ENCODE measurements at regions not wholly inside any gene's neighbourhood (a gene's known extent, or its start where the extent isn't known, plus 50 kb on each side); places are given as distances from the start of the nearest gene placed in this dataset.

DNA sequence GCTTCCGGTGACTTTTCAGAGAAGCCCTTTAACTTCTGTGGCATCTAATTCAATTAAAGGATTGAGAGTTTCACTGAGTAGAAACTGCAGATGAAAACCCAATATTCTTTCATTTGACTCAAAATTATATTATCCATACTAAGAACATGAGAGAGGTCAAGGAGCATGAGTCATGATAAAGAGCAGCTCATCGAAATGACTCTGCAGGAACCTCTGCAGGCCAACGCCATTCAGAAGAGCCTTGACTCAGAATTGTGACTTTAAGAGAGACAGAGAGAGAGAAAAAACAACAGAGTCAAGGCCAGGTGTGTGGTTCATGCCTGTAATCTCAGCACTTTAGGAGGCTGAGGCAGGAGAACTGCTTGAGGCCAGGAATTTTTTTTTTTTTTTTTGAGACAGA lies 417.2 kb upstream of the XYLT1 start:
- Mint-ChIP-seq H3K4me3 (no peak overlapping the region), H3K27ac (no peak overlapping the region), H3K27me3 (peaks cover 8 to 26% (median 11%) of the 10 kb centered on the region in 5 donors), H3K9me3 (peaks cover 0 to 4% (median 0%) of the 10 kb centered on the region in 9 donors), H3K36me3 (peaks cover 0 to 4% (median 0%) of the 10 kb centered on the region in 3 donors), H3K4me1 (no peaks in the 10 kb centered on the region)
- DNase-seq, result no peak
- POLR2A ChIA-PET, result no interaction called here
- ATAC-seq, result no peak

DNA sequence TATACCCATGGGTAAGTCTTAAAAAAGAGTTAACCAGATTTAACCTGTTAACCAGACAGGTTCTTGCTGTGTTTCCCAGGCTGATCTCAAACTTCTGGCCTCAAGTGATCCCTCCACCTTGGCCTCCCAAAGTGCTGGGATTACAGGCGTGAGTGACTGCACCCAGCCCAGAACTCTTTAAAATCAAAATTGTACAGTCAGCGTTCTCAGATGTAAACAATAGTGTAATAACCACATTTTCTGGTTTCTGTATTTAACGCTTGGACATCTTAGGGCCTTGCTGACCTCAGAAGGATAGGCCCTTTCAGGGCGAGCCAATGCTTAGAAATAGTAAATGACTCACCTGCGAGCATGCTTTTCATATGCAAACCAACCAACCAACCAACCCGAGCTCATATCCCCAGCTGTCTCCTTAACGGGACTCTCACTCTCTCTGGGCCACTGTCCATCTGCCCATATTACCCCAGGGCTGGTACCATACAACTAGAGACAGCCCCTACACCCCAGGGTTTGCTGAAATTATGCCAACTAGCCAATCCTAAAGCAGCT lies 415.0 kb upstream of the XYLT1 start:
- Mint-ChIP-seq H3K27ac (no peak overlapping the region), H3K36me3 (no peaks in the 10 kb centered on the region), H3K9me3 (no peaks in the 10 kb centered on the region), H3K4me1 (no peaks in the 10 kb centered on the region), H3K27me3 (peaks cover 6 to 21% (median 11%) of the 10 kb centered on the region in 5 donors), H3K4me3 (no peak overlapping the region)
- ATAC-seq (no peak), DNase-seq (no peak)
- POLR2A ChIA-PET, result no interaction called here

- Mint-ChIP-seq H3K36me3 (no peaks in the 10 kb centered on the region), H3K4me3 (no peak overlapping the region), H3K9me3 (no peaks in the 10 kb centered on the region), H3K4me1 (no peaks in the 10 kb centered on the region), H3K27ac (no peak overlapping the region), H3K27me3 (peaks cover 5 to 25% (median 11%) of the 10 kb centered on the region in 5 donors)
- no peak for DNase-seq
- no peak for ATAC-seq
- POLR2A ChIA-PET, result no interaction called here
These were observed 407.1 kb upstream of the XYLT1 start for GRCh38 chr16:17877821-17878360.

- no peaks in the 10 kb centered on the region for H3K4me1 Mint-ChIP-seq
- no peaks in the 10 kb centered on the region for H3K9me3 Mint-ChIP-seq
- no peak overlapping the region for H3K4me3 Mint-ChIP-seq
- no peak overlapping the region for H3K27ac Mint-ChIP-seq
- ATAC-seq, result no peak
- no peaks in the 10 kb centered on the region for H3K36me3 Mint-ChIP-seq
- no peak for DNase-seq
- POLR2A ChIA-PET, result no interaction called here
- peaks cover under 1 to 15% (median 9%) of the 10 kb centered on the region in 5 donors for H3K27me3 Mint-ChIP-seq
These were observed 396.2 kb upstream of the XYLT1 start for GRCh38 chr16:17866996-17867395.

GRCh38 chr16:17861981-17862479 lies 391.3 kb upstream of the XYLT1 start:
- H3K27ac Mint-ChIP-seq, result no peak overlapping the region
- peaks cover 6 to 29% (median 14%) of the 10 kb centered on the region in 5 donors for H3K27me3 Mint-ChIP-seq
- H3K36me3 Mint-ChIP-seq, result no peaks in the 10 kb centered on the region
- no peak overlapping the region for H3K4me3 Mint-ChIP-seq
- H3K4me1 Mint-ChIP-seq, result no peaks in the 10 kb centered on the region
- no peak for DNase-seq
- POLR2A ChIA-PET, result no interaction called here
- ATAC-seq, result no peak
- peaks cover 0 to 2% (median 0%) of the 10 kb centered on the region in 9 donors for H3K9me3 Mint-ChIP-seq

DNA sequence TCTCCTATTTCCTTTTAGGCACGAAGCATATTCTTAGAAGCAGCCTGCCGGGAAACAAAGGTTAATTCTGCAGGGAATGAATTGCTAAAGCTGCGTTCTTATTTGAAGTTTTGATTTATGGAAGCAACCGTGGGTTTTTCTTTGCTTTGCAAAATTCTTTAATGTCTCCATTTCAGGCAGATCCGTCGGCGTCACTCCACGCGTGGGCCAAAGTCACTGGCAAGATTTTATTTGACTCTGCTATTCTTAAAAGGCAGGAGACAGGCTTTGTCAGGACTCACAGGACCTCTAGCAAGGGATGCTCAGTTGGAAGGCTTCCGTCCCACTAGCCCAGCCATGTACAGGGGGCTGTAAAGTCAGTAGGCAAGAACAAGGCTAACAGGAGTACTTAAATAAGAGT lies 387.3 kb upstream of the XYLT1 start:
- Mint-ChIP-seq H3K36me3 (peaks cover 0 to 5% (median 0%) of the 10 kb centered on the region in 3 donors), H3K9me3 (peaks cover 0 to 16% (median 6%) of the 10 kb centered on the region in 9 donors), H3K27ac (no peak overlapping the region), H3K4me1 (no peaks in the 10 kb centered on the region), H3K4me3 (no peak overlapping the region), H3K27me3 (peaks cover 2 to 26% (median 10%) of the 10 kb centered on the region in 5 donors)
- ATAC-seq (no peak), DNase-seq (no peak)
- POLR2A ChIA-PET, result no interaction called here

GRCh38 chr16:17853958-17854357 lies 383.2 kb upstream of the XYLT1 start:
- POLR2A ChIA-PET, result no interaction called here
- peaks cover 0 to 12% (median 4%) of the 10 kb centered on the region in 5 donors for H3K27me3 Mint-ChIP-seq
- H3K4me1 Mint-ChIP-seq, result no peaks in the 10 kb centered on the region

DNA sequence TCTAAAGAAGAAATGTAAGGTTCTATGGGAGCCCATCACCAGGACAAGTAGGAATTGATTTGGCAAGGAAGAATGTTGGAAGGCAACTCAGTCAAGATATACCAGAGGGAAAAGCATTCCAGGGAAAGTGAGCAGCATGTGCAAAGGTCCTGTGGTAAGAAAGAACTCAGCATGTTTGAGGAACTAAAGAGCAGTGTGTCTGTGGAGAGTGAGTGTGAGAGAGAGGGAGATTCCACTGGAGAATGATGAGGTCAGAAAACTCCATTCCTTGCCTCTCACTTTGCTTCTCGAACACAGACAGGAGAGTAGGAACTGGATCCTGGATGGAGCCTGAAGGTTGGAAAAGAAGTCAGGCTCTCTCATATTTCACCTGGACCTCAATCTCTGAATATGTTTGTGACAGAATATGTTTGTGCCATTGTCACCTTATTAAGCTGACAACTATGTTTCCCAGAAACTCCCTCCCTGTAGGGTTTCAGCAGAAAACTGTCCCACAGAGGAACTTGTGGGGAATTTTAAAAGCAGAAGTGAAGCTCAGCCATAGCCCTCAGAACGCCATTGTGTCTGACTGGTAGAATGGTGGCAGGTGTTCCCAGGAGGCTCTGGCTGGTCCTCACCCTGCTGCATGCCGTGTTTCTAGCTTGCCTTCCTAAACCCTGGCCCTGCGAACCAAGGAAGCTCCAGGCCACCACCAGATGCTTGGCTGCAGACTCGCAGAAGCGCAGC lies 382.4 kb upstream of the XYLT1 start:
- ATAC-seq, result no peak
- POLR2A ChIA-PET, result no interaction called here

More at GRCh38 chr16:17853958-17854357, 383.2 kb upstream of the XYLT1 start:
- no peak for DNase-seq
- Mint-ChIP-seq H3K27ac (no peak overlapping the region), H3K9me3 (peaks cover 0 to 23% (median 8%) of the 10 kb centered on the region in 9 donors), H3K4me3 (no peak overlapping the region), H3K36me3 (peaks cover 0 to 9% (median 0%) of the 10 kb centered on the region in 3 donors)
- ATAC-seq, result no peak

DNA sequence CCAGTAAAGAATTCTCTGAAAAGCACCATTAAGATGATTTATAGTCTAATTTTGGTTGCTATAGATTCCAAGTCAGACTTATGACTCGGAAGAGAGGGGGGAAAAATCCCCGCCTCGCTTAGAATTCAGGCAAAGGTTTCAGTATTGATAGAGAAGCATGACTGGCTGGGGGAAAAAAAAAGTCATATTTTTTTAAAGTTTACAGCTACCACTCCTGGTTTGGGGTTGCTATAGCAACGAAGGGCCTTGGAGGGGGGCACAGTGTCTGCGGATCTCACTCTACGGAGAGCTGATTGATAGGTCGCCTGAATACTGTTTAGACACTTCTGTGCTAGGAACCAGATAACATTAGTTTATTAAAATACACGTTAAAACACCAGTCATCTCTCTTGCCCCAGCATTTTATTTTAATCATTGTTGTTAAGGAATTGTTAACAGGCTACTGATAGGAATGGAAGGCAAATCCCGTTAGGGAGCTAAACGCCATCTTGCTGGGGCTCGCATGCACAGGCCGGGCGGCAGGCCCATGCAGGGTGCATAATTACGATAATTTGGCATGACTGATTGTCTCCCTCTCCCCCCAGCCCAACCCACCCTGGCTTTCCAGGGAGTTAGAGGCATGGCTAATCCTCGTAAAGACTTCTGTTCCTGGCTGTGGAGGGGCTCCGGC lies 380.0 kb upstream of the XYLT1 start:
- no peak overlapping the region for H3K4me3 Mint-ChIP-seq
- H3K36me3 Mint-ChIP-seq, result peaks cover 0 to 9% (median 0%) of the 10 kb centered on the region in 3 donors
- DNase-seq (no peak), ATAC-seq (no peak)
- peaks cover 0 to 7% (median 0%) of the 10 kb centered on the region in 5 donors for H3K27me3 Mint-ChIP-seq
- peaks cover 0 to 23% (median 3%) of the 10 kb centered on the region in 9 donors for H3K9me3 Mint-ChIP-seq
- no peaks in the 10 kb centered on the region for H3K4me1 Mint-ChIP-seq
- no peak overlapping the region for H3K27ac Mint-ChIP-seq
- POLR2A ChIA-PET, result no interaction called here

More for the DNA sequence above, 382.4 kb upstream of the XYLT1 start:
- peaks cover 0 to 9% (median 0%) of the 10 kb centered on the region in 3 donors for H3K36me3 Mint-ChIP-seq
- H3K9me3 Mint-ChIP-seq, result peaks cover 0 to 23% (median 8%) of the 10 kb centered on the region in 9 donors
- no peak for DNase-seq
- H3K27ac Mint-ChIP-seq, result no peak overlapping the region
- peaks cover 0 to 10% (median 4%) of the 10 kb centered on the region in 5 donors for H3K27me3 Mint-ChIP-seq
- no peaks in the 10 kb centered on the region for H3K4me1 Mint-ChIP-seq
- H3K4me3 Mint-ChIP-seq, result no peak overlapping the region

DNA sequence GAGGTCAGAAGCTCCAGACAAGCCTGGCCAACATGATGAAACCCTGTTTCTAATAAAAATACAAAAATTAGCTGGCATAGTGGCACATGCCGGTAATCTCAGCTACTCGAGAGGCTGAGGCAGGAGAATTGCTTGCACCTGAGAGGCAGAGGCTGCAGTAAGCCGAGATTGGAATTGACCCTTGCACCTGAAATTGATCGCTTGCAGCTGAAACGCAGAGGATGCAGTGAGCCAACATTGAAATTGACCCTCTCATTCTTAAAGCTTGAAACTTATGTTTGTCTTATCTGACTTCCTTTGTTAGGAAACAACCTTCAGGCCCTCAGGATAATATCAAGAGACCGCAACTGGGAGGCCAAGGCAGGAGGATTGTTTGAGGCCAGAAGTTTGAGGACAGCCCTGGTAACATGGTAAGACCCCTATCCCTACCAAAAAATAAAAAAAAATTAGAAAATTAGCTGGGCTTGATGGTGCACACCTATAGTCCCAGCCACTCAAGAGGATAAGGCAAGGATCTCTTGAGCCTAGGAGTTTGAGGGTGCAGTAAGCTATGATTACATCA lies 376.6 kb upstream of the XYLT1 start:
- POLR2A ChIA-PET, result no interaction called here
- Mint-ChIP-seq H3K4me1 (no peaks in the 10 kb centered on the region), H3K36me3 (no peaks in the 10 kb centered on the region), H3K27ac (no peak overlapping the region), H3K9me3 (no peaks in the 10 kb centered on the region), H3K27me3 (peaks cover 0 to 5% (median 0%) of the 10 kb centered on the region in 5 donors), H3K4me3 (no peak overlapping the region)
- DNase-seq (no peak), ATAC-seq (no peak)

DNA sequence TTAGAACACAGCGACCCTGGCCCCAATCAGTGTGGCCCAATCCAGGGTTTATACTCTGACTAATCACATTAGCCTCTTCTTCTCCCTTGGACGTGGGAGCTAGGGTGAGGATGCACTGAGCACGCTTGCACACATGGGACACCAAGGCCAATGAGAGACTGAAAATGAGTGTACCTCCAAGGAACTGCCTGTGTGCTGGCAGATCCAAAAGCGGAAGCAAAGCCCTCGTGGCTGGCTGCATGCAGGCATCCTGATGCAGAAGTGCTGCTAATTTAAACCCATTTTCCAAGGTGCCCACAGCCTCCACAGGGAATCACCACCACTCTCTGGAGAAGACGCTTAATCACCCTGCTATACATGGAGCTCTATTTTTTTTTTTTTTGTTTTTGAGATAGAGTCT lies 375.3 kb upstream of the XYLT1 start:
- Mint-ChIP-seq H3K27ac (no peak overlapping the region), H3K4me3 (no peak overlapping the region), H3K27me3 (peaks cover 0 to 9% (median 5%) of the 10 kb centered on the region in 5 donors), H3K9me3 (peaks cover 0 to 3% (median 0%) of the 10 kb centered on the region in 9 donors), H3K36me3 (no peaks in the 10 kb centered on the region), H3K4me1 (peaks cover 0 to 2% (median 0%) of the 10 kb centered on the region in 4 donors)
- no peak for ATAC-seq
- no peak for DNase-seq
- POLR2A ChIA-PET, result no interaction called here

- no peak overlapping the region for H3K4me3 Mint-ChIP-seq
- ATAC-seq, result no peak
- peaks cover 0 to 2% (median 0%) of the 10 kb centered on the region in 4 donors for H3K4me1 Mint-ChIP-seq
- H3K27me3 Mint-ChIP-seq, result peaks cover 0 to 18% (median 7%) of the 10 kb centered on the region in 5 donors
- DNase-seq, result no peak
- POLR2A ChIA-PET, result no interaction called here
- no peaks in the 10 kb centered on the region for H3K36me3 Mint-ChIP-seq
- H3K27ac Mint-ChIP-seq, result no peak overlapping the region
- H3K9me3 Mint-ChIP-seq, result peaks cover 0 to 3% (median 0%) of the 10 kb centered on the region in 9 donors
These were observed 374.3 kb upstream of the XYLT1 start for GRCh38 chr16:17845031-17845430.

All from naive thymus-derived CD8-positive, alpha-beta T cell (primary cell).